ENCODE measurements at regions not wholly inside any gene's neighbourhood (a gene's known extent, or its start where the extent isn't known, plus 50 kb on each side); places are given as distances from the start of the nearest gene placed in this dataset.

DNA sequence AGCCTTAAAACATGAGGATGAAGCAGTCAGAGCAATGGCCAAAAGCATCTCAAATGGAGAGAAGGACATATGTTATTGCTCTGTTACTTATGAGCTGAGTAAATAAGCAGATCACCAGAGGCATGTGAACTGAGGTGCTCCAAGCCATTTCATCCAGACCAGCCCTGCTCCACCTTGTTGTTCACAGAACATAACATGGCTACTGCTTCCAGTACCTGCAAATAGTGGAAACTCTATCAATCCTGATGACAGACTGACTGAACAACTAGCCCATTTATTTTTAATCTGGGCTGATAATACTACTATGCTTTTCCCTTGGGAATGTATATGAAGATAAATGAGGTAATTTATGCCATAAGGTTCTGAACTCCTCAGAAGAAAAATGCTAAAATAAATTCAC is 1164.7 kb downstream of the FAM181B start:
- Histone ChIP-seq H4K91ac (replicated peaks; ENCODE audit: insufficient read length, low read length) (no peak overlapping the region), H3K79me1 (ENCODE audit: low read depth, low read length) (no peaks in the 10 kb centered on the region), H3K14ac (ENCODE audit: insufficient read length) (no peak overlapping the region), H2BK15ac (ENCODE audit: low read length) (no peak overlapping the region), H3K27ac (ENCODE audit: low read depth, low read length) (no peak overlapping the region), H2BK20ac (ENCODE audit: low read length) (no peak overlapping the region), H4K5ac (ENCODE audit: insufficient read length, low read depth, low read length) (no peak overlapping the region), H3K23me2 (ENCODE audit: low read depth, low read length) (no peaks in the 10 kb centered on the region), H3K23ac (ENCODE audit: insufficient read length) (no peak overlapping the region), H3K36me3 (ENCODE audit: control insufficient read depth in 2 of 4, insufficient read depth in 4 of 4, low read length in 3 of 4) (no peaks in the 10 kb centered on the region), H3K27me3 (replicated peaks in 1 of 4; ENCODE audit: control insufficient read depth in 3 of 4, extremely low read depth in 1 of 4, insufficient read depth in 3 of 4, low read length in 3 of 4) (no peaks in the 10 kb centered on the region), H2BK12ac (ENCODE audit: low read depth, low read length) (no peak overlapping the region), H2AFZ (ENCODE audit: low read length) (no peak overlapping the region), H3K4me1 (replicated peaks in 1 of 4; ENCODE audit: control insufficient read depth in 3 of 4, insufficient read depth in 4 of 4, low read length in 3 of 4) (no peaks in the 10 kb centered on the region), H3K4ac (replicated peaks; ENCODE audit: insufficient read length, low read depth, low read length) (no peak overlapping the region), H2AK5ac (ENCODE audit: low read depth, low read length) (no peak overlapping the region), H2BK5ac (ENCODE audit: low read depth, low read length) (no peak overlapping the region), H3K9ac (replicated peaks in 1 of 4; ENCODE audit: extremely low read depth in 1 of 4, low read depth in 3 of 4, low read length in 3 of 4) (no peak overlapping the region), H4K8ac (ENCODE audit: extremely low read depth, insufficient read depth, low read length) (no peak overlapping the region), H3K18ac (ENCODE audit: extremely low read depth, low read length) (no peak overlapping the region), H3K4me2 (ENCODE audit: insufficient read depth in 1 of 2, low read depth in 2 of 2, low read length in 2 of 2) (no peak overlapping the region), H2BK120ac (replicated peaks; ENCODE audit: low read depth, low read length) (no peak overlapping the region), H4K20me1 (replicated peaks in 1 of 2; ENCODE audit: control insufficient read depth in 1 of 2, insufficient read depth in 2 of 2, low read length in 2 of 2) (no peaks in the 10 kb centered on the region), H3K56ac (replicated peaks; ENCODE audit: insufficient read length, low read depth, low read length) (no peak overlapping the region), H3K79me2 (ENCODE audit: control insufficient read depth in 1 of 2, insufficient read depth in 2 of 2, low read length in 2 of 2) (no peaks in the 10 kb centered on the region), H3K9me3 (ENCODE audit: insufficient read depth in 2 of 2, low read depth in 1 of 2, low read length in 1 of 2) (no peaks in the 10 kb centered on the region), H3K4me3 (ENCODE audit: extremely low read depth in 1 of 4, insufficient read depth in 2 of 4, low read depth in 3 of 4, low read length in 4 of 4) (no peak overlapping the region)
- CTCF ChIA-PET (ENCODE audit: partially characterized antibody): no interaction called here
- TF ChIP-seq KDM4A (IDR thresholded peaks at IDR 0.05; ENCODE audit: low read depth, low read length, severe bottlenecking) (no peak), SUZ12 (IDR thresholded peaks at IDR 0.05; ENCODE audit: low read length) (no peak), RAD21 (IDR thresholded peaks at IDR 0.05 in 1 of 2, conservative IDR thresholded peaks at IDR 0.05 in 1 of 2; ENCODE audit: low read depth in 2 of 2, low read length in 2 of 2) (no peak), POU5F1 (IDR thresholded peaks at IDR 0.05; ENCODE audit: low read depth, low read length) (no peak), YY1 (IDR thresholded peaks at IDR 0.05; ENCODE audit: low read depth, low read length) (no peak), ZNF274 (IDR thresholded peaks at IDR 0.05; ENCODE audit: borderline replicate concordance, extremely low read depth, low read length) (no peak), TAF7 (optimal IDR thresholded peaks at IDR 0.05; ENCODE audit: borderline replicate concordance, low read depth, low read length) (no peak), TEAD4 (IDR thresholded peaks at IDR 0.05; ENCODE audit: low read depth, low read length) (no peak), RXRA (IDR thresholded peaks at IDR 0.05; ENCODE audit: insufficient read depth, low read depth, low read length) (no peak), TBP (IDR thresholded peaks at IDR 0.05; ENCODE audit: low read depth, low read length) (no peak), BACH1 (IDR thresholded peaks at IDR 0.05; ENCODE audit: low read length) (no peak), EZH2 (IDR thresholded peaks at IDR 0.05; ENCODE audit: low read depth, low read length, severe bottlenecking) (no peak), EP300 (IDR thresholded peaks at IDR 0.05; ENCODE audit: borderline replicate concordance in 1 of 2, low read depth in 2 of 2, low read length in 2 of 2) (no peak), CEBPB (IDR thresholded peaks at IDR 0.05; ENCODE audit: low read depth, low read length) (no peak), CHD1 (IDR thresholded peaks at IDR 0.05; ENCODE audit: low read depth, low read length) (no peak)
- no peak for DNase-seq (ENCODE audit: low read depth in 1 of 2, low spot score in 2 of 2)
- no peak for FAIRE-seq
- POLR2A ChIA-PET (ENCODE audit: partially characterized antibody): no interaction called here

Data from H1 (cell line).